HG03175 (cell line): ENCODE measurements at regions not wholly inside any gene's neighbourhood (a gene's known extent, or its start where the extent isn't known, plus 50 kb on each side); places are given as distances from the start of the nearest gene placed in this dataset.

ENCODE experiments used
- ATAC-seq: cut with Tn5 transposase; IDR thresholded peaks from one replicate; pipeline ENCODE4 v1.9.1; 2021; ENCODE audit warnings: mild to moderate bottlenecking, moderate library complexity; ENCODE audit not compliant: unreplicated experiment

GRCh38 chr12:78483767-78484315 lies 380.7 kb upstream of the SYT1 start:
- no peak for ATAC-seq

- ATAC-seq: no peak
These were observed 374.6 kb upstream of the SYT1 start for GRCh38 chr12:78489990-78490389.

- no peak for ATAC-seq
These were observed 373.7 kb upstream of the SYT1 start for GRCh38 chr12:78490861-78491260.

GRCh38 chr12:78494911-78495310 lies 369.7 kb upstream of the SYT1 start:
- ATAC-seq: no peak

GRCh38 chr12:78501825-78502224 lies 362.7 kb upstream of the SYT1 start:
- no peak for ATAC-seq

GRCh38 chr12:78519422-78519821 lies 345.2 kb upstream of the SYT1 start:
- ATAC-seq: no peak

- ATAC-seq: no peak
These were observed 334.3 kb upstream of the SYT1 start for GRCh38 chr12:78530100-78530765.

GRCh38 chr12:78531831-78532458 lies 332.6 kb upstream of the SYT1 start:
- ATAC-seq: no peak

- no peak for ATAC-seq
These were observed 330.3 kb upstream of the SYT1 start for GRCh38 chr12:78534311-78534710.

GRCh38 chr12:78540606-78541336 lies 323.8 kb upstream of the SYT1 start:
- no peak for ATAC-seq

- ATAC-seq: no peak
These were observed 313.7 kb upstream of the SYT1 start for GRCh38 chr12:78550831-78551230.

GRCh38 chr12:78555802-78556201 lies 308.8 kb upstream of the SYT1 start:
- no peak for ATAC-seq

GRCh38 chr12:78556651-78557050 lies 307.9 kb upstream of the SYT1 start:
- ATAC-seq: no peak

GRCh38 chr12:78559416-78559815 lies 305.2 kb upstream of the SYT1 start:
- ATAC-seq: no peak

- ATAC-seq: no peak
These were observed 304.7 kb upstream of the SYT1 start for GRCh38 chr12:78559886-78560285.

GRCh38 chr12:78560633-78561032 lies 303.9 kb upstream of the SYT1 start:
- ATAC-seq: no peak

- ATAC-seq: no peak
These were observed 302.0 kb upstream of the SYT1 start for GRCh38 chr12:78562368-78563205.

GRCh38 chr12:78563826-78564225 lies 300.7 kb upstream of the SYT1 start:
- no peak for ATAC-seq

- ATAC-seq: no peak
These were observed 298.1 kb upstream of the SYT1 start for GRCh38 chr12:78566456-78566855.

GRCh38 chr12:78568321-78569020 lies 296.1 kb upstream of the SYT1 start:
- ATAC-seq: no peak
